Spleen (tissue), 7 donors: ENCODE measurements at regions not wholly inside any gene's neighbourhood (a gene's known extent, or its start where the extent isn't known, plus 50 kb on each side); places are given as distances from the start of the nearest gene placed in this dataset.

ENCODE experiments used
- POLR2A ChIP-seq, 3 donors: fragments of 450-650 bp; IDR thresholded peaks; one replicate each; pipeline ENCODE4 v1.5.1; 2017; ENCODE audit warnings: antibody characterized with exemption in 3 of 3, mild to moderate bottlenecking in 1 of 3
- POLR2AphosphoS5 ChIP-seq, 3 donors: sonication (generic); formaldehyde crosslinking; IDR thresholded peaks; one replicate each; pipeline ENCODE4 v1.5.1; 2017; ENCODE audit warnings: antibody characterized with exemption in 3 of 3
- TF ChIP-seq, protein P1 (sequence below), 11 experiments: fragments of 200-600 bp in 7 of 11; fragments of 450-650 bp in 4 of 11; sonication (generic) in 4 of 11; IDR thresholded peaks in 8 of 11; conservative IDR thresholded peaks in 3 of 11; 1 replicate in 7 of 11; 2 replicates in 4 of 11; pipeline versions ENCODE4 v1.4.0 to v1.8.0; 2016 to 2021; ENCODE audit warnings: antibody characterized with exemption in 11 of 11, inconsistent platforms in 4 of 11, mild to moderate bottlenecking in 1 of 11
- donor health status: DM: no; HTN: no; CAD: no; lungs with moderate emphysema.
- donor health status: DM: no; HTN: no; CAD: no.
- donor health status: DM: no; HTN: no; CAD: no.

DNA sequence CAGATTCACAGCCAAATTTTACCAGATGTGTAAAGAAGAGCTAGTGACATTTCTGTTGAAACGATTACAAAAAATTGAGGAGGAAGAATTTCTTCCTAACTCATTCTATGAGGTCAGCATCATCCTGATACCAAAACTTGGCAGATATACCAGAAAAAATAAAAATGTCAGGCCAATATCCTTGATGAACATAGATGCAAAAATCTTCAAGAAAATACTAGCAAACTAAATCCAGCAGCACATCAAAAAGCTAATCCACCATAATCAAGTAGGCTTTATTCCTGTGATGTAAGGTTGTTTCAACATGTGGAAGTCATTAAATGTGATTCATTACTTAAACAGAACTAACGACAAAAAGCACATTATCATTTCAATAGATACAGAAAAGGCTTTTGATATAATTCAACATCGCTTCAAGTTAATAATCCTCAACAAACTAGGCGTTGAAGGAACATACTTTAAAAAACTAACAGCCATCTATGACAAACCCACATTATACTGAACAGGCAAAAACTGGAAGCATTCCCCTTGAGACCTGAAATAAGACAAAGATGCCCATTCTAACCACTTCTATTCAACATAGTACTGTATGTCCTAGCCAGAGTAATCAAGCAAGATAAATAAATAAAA, 807.7 kb upstream of the ZWINT start:
- TF ChIP-seq POLR2A (IDR thresholded peaks at IDR 0.05) = no peak
- TF ChIP-seq, protein P1, sequence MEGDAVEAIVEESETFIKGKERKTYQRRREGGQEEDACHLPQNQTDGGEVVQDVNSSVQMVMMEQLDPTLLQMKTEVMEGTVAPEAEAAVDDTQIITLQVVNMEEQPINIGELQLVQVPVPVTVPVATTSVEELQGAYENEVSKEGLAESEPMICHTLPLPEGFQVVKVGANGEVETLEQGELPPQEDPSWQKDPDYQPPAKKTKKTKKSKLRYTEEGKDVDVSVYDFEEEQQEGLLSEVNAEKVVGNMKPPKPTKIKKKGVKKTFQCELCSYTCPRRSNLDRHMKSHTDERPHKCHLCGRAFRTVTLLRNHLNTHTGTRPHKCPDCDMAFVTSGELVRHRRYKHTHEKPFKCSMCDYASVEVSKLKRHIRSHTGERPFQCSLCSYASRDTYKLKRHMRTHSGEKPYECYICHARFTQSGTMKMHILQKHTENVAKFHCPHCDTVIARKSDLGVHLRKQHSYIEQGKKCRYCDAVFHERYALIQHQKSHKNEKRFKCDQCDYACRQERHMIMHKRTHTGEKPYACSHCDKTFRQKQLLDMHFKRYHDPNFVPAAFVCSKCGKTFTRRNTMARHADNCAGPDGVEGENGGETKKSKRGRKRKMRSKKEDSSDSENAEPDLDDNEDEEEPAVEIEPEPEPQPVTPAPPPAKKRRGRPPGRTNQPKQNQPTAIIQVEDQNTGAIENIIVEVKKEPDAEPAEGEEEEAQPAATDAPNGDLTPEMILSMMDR (IDR thresholded peaks at IDR 0.05 in 8 of 11, conservative IDR thresholded peaks at IDR 0.05 in 3 of 11) = no peak
- no peak for TF ChIP-seq POLR2AphosphoS5 (IDR thresholded peaks at IDR 0.05)
